Glutamatergic neuron (in vitro differentiated cells): ENCODE measurements at regions not wholly inside any gene's neighbourhood (a gene's known extent, or its start where the extent isn't known, plus 50 kb on each side); places are given as distances from the start of the nearest gene placed in this dataset.

Source experiments
- DNase-seq: peaks from one replicate; pipeline ENCODE4 v3.0.0; 2022
- H3K27ac Mint-ChIP-seq: one replicate; pipeline ENCODE4 v1.8.0; 2020; ENCODE audit warnings: mild to moderate bottlenecking, mixed read lengths, inconsistent platforms; ENCODE audit not compliant: unreplicated experiment
- H3K27me3 Mint-ChIP-seq: one replicate; pipeline ENCODE4 v1.8.0; 2020; ENCODE audit warnings: mild to moderate bottlenecking, moderate library complexity, mixed read lengths, inconsistent platforms; ENCODE audit not compliant: unreplicated experiment
- H3K36me3 Mint-ChIP-seq: one replicate; pipeline ENCODE4 v1.8.0; 2020; ENCODE audit warnings: mild to moderate bottlenecking, mixed read lengths, inconsistent platforms; ENCODE audit not compliant: unreplicated experiment
- H3K4me1 Mint-ChIP-seq: one replicate; pipeline ENCODE4 v1.8.0; 2020; ENCODE audit warnings: mild to moderate bottlenecking, low read depth, mixed read lengths, inconsistent platforms; ENCODE audit not compliant: unreplicated experiment
- H3K4me3 Mint-ChIP-seq: one replicate; pipeline ENCODE4 v1.8.0; 2020; ENCODE audit warnings: mild to moderate bottlenecking, mixed read lengths, inconsistent platforms; ENCODE audit not compliant: unreplicated experiment
- H3K9me3 Mint-ChIP-seq: one replicate; pipeline ENCODE4 v1.8.0; 2020; ENCODE audit warnings: mild to moderate bottlenecking, moderate library complexity, mixed read lengths, inconsistent platforms; ENCODE audit not compliant: unreplicated experiment
- CTCF ChIP-seq: fragments of 200-600 bp; sonication (generic); IDR thresholded peaks from one replicate; pipeline ENCODE4 v1.5.0; 2021; ENCODE audit not compliant: partially characterized antibody, unreplicated experiment

- Mint-ChIP-seq H3K4me1 (peaks cover 6% of the 10 kb centered on the region), H3K36me3 (peaks cover 10% of the 10 kb centered on the region), H3K9me3 (no peaks in the 10 kb centered on the region), H3K27ac (no peak overlapping the region), H3K4me3 (no peak overlapping the region), H3K27me3 (peaks cover 4% of the 10 kb centered on the region)
- DNase-seq, result no peak
- no peak for TF ChIP-seq CTCF
Measured at GRCh38 chr9:571066-571465, 270.4 kb upstream of the DMRT1 start.

GRCh38 chr9:571741-572140, 269.8 kb upstream of the DMRT1 start:
- H3K27me3 Mint-ChIP-seq, result peaks cover 4% of the 10 kb centered on the region
- TF ChIP-seq CTCF, result no peak
- H3K9me3 Mint-ChIP-seq, result no peaks in the 10 kb centered on the region
- peaks cover 6% of the 10 kb centered on the region for H3K4me1 Mint-ChIP-seq
- no peak for DNase-seq
- H3K36me3 Mint-ChIP-seq, result peaks cover 5% of the 10 kb centered on the region
- H3K27ac Mint-ChIP-seq, result no peak overlapping the region
- no peak overlapping the region for H3K4me3 Mint-ChIP-seq

- Mint-ChIP-seq H3K4me3 (no peak overlapping the region), H3K36me3 (no peaks in the 10 kb centered on the region), H3K27me3 (peaks cover 3% of the 10 kb centered on the region), H3K4me1 (peaks cover 6% of the 10 kb centered on the region), H3K9me3 (no peaks in the 10 kb centered on the region), H3K27ac (no peak overlapping the region)
- TF ChIP-seq CTCF, result no peak
- DNase-seq, result no peak
Measured at GRCh38 chr9:573691-574410, 267.6 kb upstream of the DMRT1 start.

GRCh38 chr9:575139-575538, 266.4 kb upstream of the DMRT1 start:
- Mint-ChIP-seq H3K36me3 (peaks cover 5% of the 10 kb centered on the region), H3K9me3 (peaks cover 2% of the 10 kb centered on the region), H3K27ac (no peak overlapping the region), H3K4me3 (no peak overlapping the region), H3K4me1 (peaks cover 6% of the 10 kb centered on the region), H3K27me3 (peaks cover 3% of the 10 kb centered on the region)
- TF ChIP-seq CTCF, result no peak
- DNase-seq, result no peak

- no peak for TF ChIP-seq CTCF
- Mint-ChIP-seq H3K27me3 (peaks cover 3% of the 10 kb centered on the region), H3K9me3 (peaks cover 2% of the 10 kb centered on the region), H3K27ac (no peak overlapping the region), H3K4me1 (no peaks in the 10 kb centered on the region), H3K36me3 (peaks cover 6% of the 10 kb centered on the region), H3K4me3 (no peak overlapping the region)
- DNase-seq, result no peak
Measured at GRCh38 chr9:580652-581342, 260.7 kb upstream of the DMRT1 start.
